ENCODE measurements at regions not wholly inside any gene's neighbourhood (a gene's known extent, or its start where the extent isn't known, plus 50 kb on each side); places are given as distances from the start of the nearest gene placed in this dataset.

DNA sequence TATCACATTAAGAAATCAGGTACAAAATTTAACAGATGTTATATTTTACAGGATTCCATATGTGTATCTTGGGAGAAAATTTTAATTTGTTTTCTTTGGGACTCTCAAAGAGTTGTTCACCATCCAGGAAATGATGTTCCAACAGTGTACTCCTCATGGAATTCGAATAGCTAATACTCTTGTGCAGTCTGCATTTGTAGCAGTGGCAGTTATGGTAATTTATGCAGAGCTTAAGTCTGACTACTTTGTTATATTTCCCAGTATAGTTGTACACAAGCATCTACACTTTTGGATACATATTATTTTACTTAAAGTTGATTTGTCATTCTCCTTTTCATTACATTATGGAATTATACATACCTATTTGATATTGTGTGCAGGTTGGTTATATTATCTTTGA lies 436.7 kb upstream of the FBXO33 start:
- ATAC-seq: no peak
- TF ChIP-seq, protein P1, sequence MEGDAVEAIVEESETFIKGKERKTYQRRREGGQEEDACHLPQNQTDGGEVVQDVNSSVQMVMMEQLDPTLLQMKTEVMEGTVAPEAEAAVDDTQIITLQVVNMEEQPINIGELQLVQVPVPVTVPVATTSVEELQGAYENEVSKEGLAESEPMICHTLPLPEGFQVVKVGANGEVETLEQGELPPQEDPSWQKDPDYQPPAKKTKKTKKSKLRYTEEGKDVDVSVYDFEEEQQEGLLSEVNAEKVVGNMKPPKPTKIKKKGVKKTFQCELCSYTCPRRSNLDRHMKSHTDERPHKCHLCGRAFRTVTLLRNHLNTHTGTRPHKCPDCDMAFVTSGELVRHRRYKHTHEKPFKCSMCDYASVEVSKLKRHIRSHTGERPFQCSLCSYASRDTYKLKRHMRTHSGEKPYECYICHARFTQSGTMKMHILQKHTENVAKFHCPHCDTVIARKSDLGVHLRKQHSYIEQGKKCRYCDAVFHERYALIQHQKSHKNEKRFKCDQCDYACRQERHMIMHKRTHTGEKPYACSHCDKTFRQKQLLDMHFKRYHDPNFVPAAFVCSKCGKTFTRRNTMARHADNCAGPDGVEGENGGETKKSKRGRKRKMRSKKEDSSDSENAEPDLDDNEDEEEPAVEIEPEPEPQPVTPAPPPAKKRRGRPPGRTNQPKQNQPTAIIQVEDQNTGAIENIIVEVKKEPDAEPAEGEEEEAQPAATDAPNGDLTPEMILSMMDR (IDR thresholded peaks at IDR 0.05): no peak
- TF ChIP-seq POLR2A (IDR thresholded peaks at IDR 0.05): no peak
- Histone ChIP-seq H3K4me3 (no peak overlapping the region), H3K27me3 (no peaks in the 10 kb centered on the region), H3K36me3 (no peaks in the 10 kb centered on the region), H3K4me1 (no peaks in the 10 kb centered on the region), H3K9me3 (no peaks in the 10 kb centered on the region), H3K27ac (no peak overlapping the region)
- WGBS, 4 donors: 47 to 52% (median 48%) methylated on average over 1 of the region's 1 CpG
- intact Hi-C loops (cut with DNase I): no loop called here
- DNase-seq: no peak

DNA sequence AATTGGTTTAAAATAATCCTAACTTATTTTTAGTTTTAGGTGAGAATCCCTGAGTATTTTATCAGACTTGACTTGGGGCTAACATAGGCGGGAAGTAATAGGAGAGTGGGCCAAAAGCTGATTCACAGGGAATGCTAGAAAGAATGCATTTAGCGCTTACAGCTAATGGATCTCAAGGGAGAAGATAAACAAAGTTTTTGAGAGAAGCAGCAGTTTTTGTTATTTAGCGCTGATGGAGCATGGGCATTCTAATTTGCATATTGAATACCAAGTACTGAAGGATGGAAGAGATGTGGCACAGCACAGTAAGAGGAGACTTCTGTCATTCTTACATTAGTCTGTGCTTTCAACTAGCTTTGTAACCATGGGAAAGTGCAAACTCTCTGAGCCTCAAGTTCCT lies 436.0 kb upstream of the FBXO33 start:
- WGBS, 4 donors: 45 to 54% (median 49%) methylated on average over 3 of the region's 3 CpGs
- intact Hi-C loops (cut with DNase I): no loop called here
- Histone ChIP-seq H3K27ac (no peak overlapping the region), H3K27me3 (no peaks in the 10 kb centered on the region), H3K9me3 (no peaks in the 10 kb centered on the region), H3K36me3 (no peaks in the 10 kb centered on the region), H3K4me1 (no peaks in the 10 kb centered on the region), H3K4me3 (no peak overlapping the region)
- no peak for TF ChIP-seq POLR2A (IDR thresholded peaks at IDR 0.05)
- TF ChIP-seq, protein P1 (IDR thresholded peaks at IDR 0.05): no peak
- DNase-seq (no peak), ATAC-seq (no peak)

DNA sequence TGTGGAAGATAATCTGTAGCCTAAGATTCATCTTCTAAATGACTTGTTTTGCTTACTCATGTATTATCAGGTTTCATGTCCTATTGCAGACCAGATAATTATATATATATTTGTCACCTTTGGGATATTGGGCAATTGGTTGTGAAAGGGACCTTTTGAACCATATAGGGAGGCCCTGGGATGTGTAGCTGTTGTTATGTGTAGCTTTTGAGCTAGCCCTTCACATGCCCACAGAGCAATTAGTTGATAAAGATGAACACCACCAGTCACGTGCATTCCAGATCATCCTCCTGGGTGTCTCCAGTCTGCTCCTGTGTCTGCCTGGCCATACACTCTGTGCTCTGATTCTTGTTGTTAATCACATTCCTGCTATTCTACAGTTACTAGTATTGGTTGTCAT lies 431.2 kb upstream of the FBXO33 start:
- no peaks in the 10 kb centered on the region for H3K27me3 ChIP-seq
- no peak for ATAC-seq
- H3K27ac ChIP-seq: no peak overlapping the region
- no peak overlapping the region for H3K4me3 ChIP-seq
- no peak for DNase-seq
- no peak for TF ChIP-seq POLR2A (IDR thresholded peaks at IDR 0.05)
- TF ChIP-seq, protein P1 (IDR thresholded peaks at IDR 0.05): no peak
- H3K4me1 ChIP-seq: no peaks in the 10 kb centered on the region
- WGBS, 4 donors: 65 to 71% (median 67%) methylated on average over 1 of the region's 1 CpG
- H3K36me3 ChIP-seq: no peaks in the 10 kb centered on the region
- H3K9me3 ChIP-seq: no peaks in the 10 kb centered on the region
- intact Hi-C loops (cut with DNase I): no loop called here

DNA sequence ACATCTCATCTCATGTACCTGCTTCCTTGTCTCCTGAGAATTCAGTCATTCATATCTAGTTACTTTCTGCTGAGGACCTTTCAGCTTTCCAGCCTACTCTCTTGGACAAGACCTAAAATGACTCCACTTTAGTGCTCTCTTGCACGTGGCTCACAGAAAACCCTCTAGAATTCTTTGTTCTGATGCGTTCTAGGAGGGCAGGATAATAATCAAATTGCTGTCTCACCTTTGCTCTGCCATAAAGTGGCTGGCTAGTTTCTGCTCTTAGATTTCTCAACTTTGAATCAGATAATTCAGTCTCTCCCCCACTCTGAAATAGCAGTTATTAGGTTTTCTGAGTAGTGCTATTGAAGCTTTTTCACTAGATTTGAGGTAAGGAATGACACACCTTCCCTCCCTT lies 429.5 kb upstream of the FBXO33 start:
- 54 to 65% (median 63%) methylated on average over 2 of the region's 2 CpGs for WGBS, 4 donors
- DNase-seq (no peak), ATAC-seq (no peak)
- Histone ChIP-seq H3K4me3 (no peak overlapping the region), H3K27me3 (no peaks in the 10 kb centered on the region), H3K4me1 (no peaks in the 10 kb centered on the region), H3K36me3 (no peaks in the 10 kb centered on the region), H3K27ac (no peak overlapping the region), H3K9me3 (no peaks in the 10 kb centered on the region)
- TF ChIP-seq, protein P1 (IDR thresholded peaks at IDR 0.05): no peak
- no peak for TF ChIP-seq POLR2A (IDR thresholded peaks at IDR 0.05)
- intact Hi-C loops (cut with DNase I): no loop called here
